Activated B cell treated with CpG ODN at 0.5 μM for 24 hours (primary cell): ENCODE measurements at regions not wholly inside any gene's neighbourhood (a gene's known extent, or its start where the extent isn't known, plus 50 kb on each side); places are given as distances from the start of the nearest gene placed in this dataset.

ENCODE experiments used
- ATAC-seq: fragments of 200-7000 bp; cut with Tn5 transposase; one replicate; pipeline ENCODE4 v1.10.0; 2021; ENCODE audit warnings: low read depth, mild to moderate bottlenecking, moderate library complexity
- CTCF ChIA-PET: fragments of 350-600 bp; sonication (Branson Sonifier 250); formaldehyde crosslinking; loops from one replicate; lab custom pipeline; 2021; ENCODE audit warnings: antibody characterized with exemption; lab: Charles Lee
- POLR2A ChIA-PET: fragments of 350-600 bp; sonication (Branson Sonifier 250); formaldehyde crosslinking; loops from one replicate; lab custom pipeline; 2021; ENCODE audit warnings: antibody characterized with exemption; lab: Charles Lee
- DNase-seq: peaks from one replicate; pipeline ENCODE4 v3.0.0; 2022
- H3K27ac Mint-ChIP-seq: one replicate; pipeline ENCODE4 v1.8.0; 2020; ENCODE audit warnings: mixed read lengths
- H3K27me3 Mint-ChIP-seq: one replicate; pipeline ENCODE4 v1.8.0; 2021; ENCODE audit warnings: mixed read lengths
- H3K36me3 Mint-ChIP-seq: one replicate; pipeline ENCODE4 v1.8.0; 2021; ENCODE audit warnings: low read depth, mixed read lengths
- H3K4me1 Mint-ChIP-seq: one replicate; pipeline ENCODE4 v1.8.0; 2021; ENCODE audit warnings: mixed read lengths
- H3K4me3 Mint-ChIP-seq: one replicate; pipeline ENCODE4 v1.8.0; 2020; ENCODE audit warnings: mild to moderate bottlenecking, mixed read lengths
- H3K9me3 Mint-ChIP-seq: one replicate; pipeline ENCODE4 v1.8.0; 2020; ENCODE audit warnings: mixed read lengths
- CTCF ChIP-seq: fragments of 200-600 bp; IDR thresholded peaks from one replicate; pipeline ENCODE4 v1.8.0; 2022; ENCODE audit warnings: antibody characterized with exemption, mild to moderate bottlenecking
- intact Hi-C: fragments of 100-400 bp; cut with micrococcal nuclease; formaldehyde crosslinking; loops from one replicate; pipeline ENCODE4 v1.15.1; 2024

DNA sequence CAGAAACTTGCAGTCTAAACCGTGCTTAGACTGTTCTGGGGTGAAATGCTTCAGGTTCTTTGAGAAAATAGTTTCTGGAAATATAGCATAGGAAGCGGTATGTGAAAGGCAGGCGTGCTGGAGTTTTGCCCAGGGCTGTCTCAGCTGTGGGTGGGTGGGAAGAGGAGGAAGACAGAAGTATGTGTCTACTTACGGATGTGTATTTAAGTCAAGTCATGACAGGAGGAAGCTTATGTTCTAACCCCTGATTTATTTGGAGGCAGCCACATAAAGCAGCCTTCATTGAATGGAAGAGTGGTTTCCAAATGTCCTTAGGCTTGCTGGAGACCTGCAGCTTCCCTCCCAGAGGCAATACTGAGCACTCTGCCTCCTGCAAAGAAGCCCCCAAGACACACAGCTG lies 126.8 kb upstream of the ADRA1D start:
- ATAC-seq (no peak), DNase-seq (no peak)
- Mint-ChIP-seq H3K27ac (no peak overlapping the region), H3K9me3 (no peaks in the 10 kb centered on the region), H3K4me3 (no peak overlapping the region), H3K27me3 (peaks cover 4% of the 10 kb centered on the region), H3K36me3 (no peaks in the 10 kb centered on the region), H3K4me1 (no peaks in the 10 kb centered on the region)
- intact Hi-C loops: no loop called here
- no peak for TF ChIP-seq CTCF
- ChIA-PET POLR2A (no interaction called here), CTCF (no interaction called here)

- Mint-ChIP-seq H3K36me3 (no peaks in the 10 kb centered on the region), H3K4me1 (peaks cover 8% of the 10 kb centered on the region), H3K27me3 (peaks cover 2% of the 10 kb centered on the region), H3K9me3 (no peaks in the 10 kb centered on the region), H3K4me3 (no peak overlapping the region), H3K27ac (no peak overlapping the region)
- ATAC-seq (no peak), DNase-seq (no peak)
- ChIA-PET CTCF (no interaction called here), POLR2A (no interaction called here)
- TF ChIP-seq CTCF: no peak
- intact Hi-C loops: no loop called here
Measured at GRCh38 chr20:4373454-4373853, 124.4 kb upstream of the ADRA1D start.

- no peak for TF ChIP-seq CTCF
- POLR2A ChIA-PET: no interaction called here
- Mint-ChIP-seq H3K4me3 (no peak overlapping the region), H3K9me3 (no peaks in the 10 kb centered on the region), H3K36me3 (no peaks in the 10 kb centered on the region), H3K27ac (no peak overlapping the region), H3K27me3 (no peaks in the 10 kb centered on the region), H3K4me1 (peaks cover 8% of the 10 kb centered on the region)
- DNase-seq: no peak
- CTCF ChIA-PET: no interaction called here
- ATAC-seq: no peak
- intact Hi-C loops: no loop called here
Measured at GRCh38 chr20:4371623-4372251, 122.7 kb upstream of the ADRA1D start.

DNA sequence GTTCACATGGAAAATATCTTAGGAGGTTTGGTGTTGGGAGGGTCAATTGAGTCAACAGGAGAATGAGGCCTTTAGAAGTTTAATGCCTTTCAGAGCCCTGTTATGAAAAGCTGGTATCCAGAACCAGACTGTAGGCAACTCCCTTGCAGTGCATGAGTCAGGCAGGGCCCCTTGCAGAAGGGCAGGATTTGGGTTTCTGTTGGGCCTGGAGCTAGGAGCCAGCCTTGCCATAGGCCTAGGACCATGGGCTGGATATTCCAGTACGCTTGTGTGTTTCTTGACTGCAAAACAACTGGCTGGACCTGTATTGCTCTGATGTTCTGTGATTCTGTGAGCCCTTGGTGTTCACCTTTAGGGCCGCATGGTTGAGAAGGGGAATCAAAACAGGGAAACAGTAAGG lies 121.8 kb upstream of the ADRA1D start:
- POLR2A ChIA-PET: no interaction called here
- no peak for TF ChIP-seq CTCF
- Mint-ChIP-seq H3K4me1 (peaks cover 8% of the 10 kb centered on the region), H3K36me3 (no peaks in the 10 kb centered on the region), H3K9me3 (no peaks in the 10 kb centered on the region), H3K27me3 (no peaks in the 10 kb centered on the region), H3K27ac (no peak overlapping the region), H3K4me3 (no peak overlapping the region)
- intact Hi-C loops: no loop called here
- no peak for DNase-seq
- CTCF ChIA-PET: no interaction called here
- ATAC-seq: no peak

DNA sequence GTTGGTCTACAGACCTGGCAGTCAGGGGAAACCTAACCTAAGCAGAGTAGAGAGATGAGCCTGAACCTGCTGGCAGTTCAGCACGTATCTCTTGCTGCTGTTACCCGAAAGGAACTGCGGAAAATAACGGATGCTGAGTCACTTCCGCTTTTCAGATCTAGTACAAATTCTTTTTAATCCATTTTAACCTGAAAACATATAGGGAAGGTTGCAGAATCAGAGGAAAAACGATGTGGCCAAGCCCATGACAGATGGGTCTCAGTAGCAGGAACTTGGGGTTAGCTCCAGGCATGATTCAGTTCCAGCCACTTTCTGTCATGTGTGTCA lies 120.7 kb upstream of the ADRA1D start:
- POLR2A ChIA-PET: no interaction called here
- no peak for ATAC-seq
- DNase-seq: no peak

More for the DNA sequence above, 120.7 kb upstream of the ADRA1D start:
- CTCF ChIA-PET: no interaction called here
- no peaks in the 10 kb centered on the region for H3K36me3 Mint-ChIP-seq
- intact Hi-C loops: no loop called here
- no peak overlapping the region for H3K4me3 Mint-ChIP-seq
- H3K9me3 Mint-ChIP-seq: no peaks in the 10 kb centered on the region
- H3K27me3 Mint-ChIP-seq: no peaks in the 10 kb centered on the region
- peaks cover 8% of the 10 kb centered on the region for H3K4me1 Mint-ChIP-seq
- no peak for TF ChIP-seq CTCF
- no peak overlapping the region for H3K27ac Mint-ChIP-seq
